Left renal pelvis (tissue), 4 donors: ENCODE measurements at regions not wholly inside any gene's neighbourhood (a gene's known extent, or its start where the extent isn't known, plus 50 kb on each side); places are given as distances from the start of the nearest gene placed in this dataset.
"Not testable (repeated sequence)": the region's sequence is repeated elsewhere in the genome, so short reads cannot be mapped to it uniquely, and the experiment has no call there.

Experiments
- DNase-seq, 4 donors: peaks; one replicate each; pipeline ENCODE4 v3.0.0-alpha.2; 2013; ENCODE audit warnings: low read depth in 4 of 4, low spot score in 3 of 4

GRCh38 chr11:80778432-80778831 lies 1337.6 kb upstream of the TENM4 start:
- no peak for DNase-seq

DNA sequence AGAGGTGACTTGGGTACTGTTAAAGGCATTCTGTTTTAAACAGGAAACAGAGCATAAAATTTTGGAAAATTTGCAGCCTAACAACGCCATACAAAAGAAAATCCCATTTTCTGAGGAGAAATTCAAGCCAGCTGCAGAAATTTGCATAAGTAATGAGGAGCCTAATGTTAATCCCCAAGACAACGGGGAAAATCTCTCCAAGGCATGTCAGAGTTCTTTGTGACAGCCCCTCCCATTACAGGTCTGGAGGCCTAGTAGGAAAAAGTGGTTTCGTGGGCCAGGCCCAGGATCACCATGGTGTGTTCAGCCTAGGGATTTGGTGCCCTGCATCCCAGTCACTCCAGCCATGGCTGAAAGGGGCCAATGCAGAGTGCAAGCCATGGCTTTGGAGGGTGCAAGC lies 1333.1 kb upstream of the TENM4 start:
- no peak for DNase-seq

- no peak for DNase-seq
These were observed 1330.2 kb upstream of the TENM4 start for GRCh38 chr11:80771017-80771416.

DNA sequence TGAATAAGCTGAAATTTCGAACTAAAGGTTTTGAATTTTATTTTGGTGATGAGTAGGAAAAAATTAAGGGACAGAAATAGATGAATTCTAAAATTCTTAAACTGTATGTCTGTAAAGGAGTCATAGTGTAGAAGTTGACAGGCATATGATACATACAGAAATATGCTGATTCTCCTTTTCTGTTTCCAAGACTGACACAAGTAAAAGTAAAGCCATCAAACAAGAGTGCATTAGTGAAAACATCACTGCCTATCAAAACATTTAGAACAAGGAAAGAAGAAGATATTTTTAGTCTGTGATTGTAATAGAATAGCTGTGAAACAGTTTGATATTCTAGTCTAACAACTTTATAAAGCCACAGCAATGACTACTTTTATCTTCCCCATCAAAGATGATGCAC lies 1318.0 kb upstream of the TENM4 start:
- DNase-seq, result no peak

GRCh38 chr11:80748207-80748925 lies 1307.5 kb upstream of the TENM4 start:
- DNase-seq, result no peak

DNA sequence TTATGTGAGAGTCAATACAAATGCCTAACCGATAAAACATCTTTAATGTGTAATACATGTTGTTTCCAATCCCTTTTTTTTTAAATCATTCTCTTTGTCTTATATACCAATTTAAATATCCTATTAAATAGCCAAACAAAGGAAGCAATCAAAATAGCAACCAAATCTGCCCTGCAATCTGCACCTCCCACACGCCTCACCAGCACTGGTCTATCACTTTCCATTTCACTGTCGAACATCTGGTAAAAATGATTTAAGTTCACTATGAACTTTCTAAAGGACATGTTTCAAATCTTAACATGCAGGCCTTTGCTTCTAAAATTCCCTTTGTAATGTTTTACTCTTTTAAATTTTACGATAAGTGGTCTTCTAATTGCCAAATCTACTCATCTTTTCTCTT lies 1305.5 kb upstream of the TENM4 start:
- DNase-seq, result no peak

DNA sequence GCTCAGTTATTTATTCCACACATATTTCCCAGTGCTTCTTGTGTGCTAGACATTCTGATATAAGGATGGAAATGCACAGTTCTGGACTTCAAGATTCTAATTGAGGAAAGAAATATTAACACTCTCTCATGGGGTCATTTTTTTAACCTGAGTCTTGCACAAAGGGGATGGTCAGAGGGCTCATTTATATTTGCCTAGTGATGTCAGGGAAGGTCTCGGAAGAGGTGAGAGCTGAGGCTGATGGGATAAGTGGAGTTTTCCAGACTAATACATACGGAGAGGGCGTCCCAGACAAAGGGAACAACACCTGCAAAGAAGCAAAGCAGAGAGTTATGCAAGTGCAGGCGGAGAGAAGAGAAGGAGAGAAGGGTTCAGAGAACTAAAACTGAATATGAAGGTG lies 1304.6 kb upstream of the TENM4 start:
- no peak for DNase-seq

DNA sequence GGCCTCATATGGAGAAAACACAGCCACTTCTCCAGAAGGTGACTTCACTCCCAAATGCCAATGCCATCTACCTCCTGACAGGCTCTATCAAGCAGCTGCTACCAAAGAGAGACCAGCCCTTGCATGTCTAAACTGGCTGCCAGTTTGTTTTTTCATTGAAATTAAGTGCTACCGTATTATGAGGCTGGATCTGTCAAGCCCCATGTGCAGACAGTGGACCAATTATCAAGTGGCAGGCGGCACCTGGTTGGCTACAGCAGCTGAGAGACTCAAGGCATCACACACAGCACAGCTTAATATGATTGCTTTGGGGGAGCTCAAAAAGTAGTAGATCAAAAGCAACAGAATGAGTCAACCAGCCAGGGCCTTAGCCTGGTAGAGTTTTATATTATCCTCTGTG lies 1293.0 kb upstream of the TENM4 start:
- no peak for DNase-seq

GRCh38 chr11:80733361-80733760 lies 1292.5 kb upstream of the TENM4 start:
- no peak for DNase-seq

DNA sequence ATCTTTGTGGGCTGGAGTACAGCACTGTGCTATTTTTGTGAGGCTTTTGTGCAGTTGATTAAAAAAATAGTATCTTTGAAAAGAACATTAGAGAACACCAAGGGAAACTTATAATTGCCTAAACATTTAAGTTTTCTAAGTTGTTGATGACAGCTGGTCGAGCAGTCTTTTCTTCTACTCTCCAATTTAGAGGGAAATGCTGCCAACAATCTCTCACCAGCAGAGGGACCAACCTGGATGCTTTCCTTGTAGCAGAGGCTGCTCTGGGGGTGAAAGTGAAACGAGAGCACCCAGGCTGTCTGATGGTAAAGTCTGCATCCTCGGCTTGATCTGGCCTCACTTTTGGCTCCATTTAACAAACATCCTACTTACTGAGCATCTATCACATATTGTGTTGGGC lies 1286.5 kb upstream of the TENM4 start:
- no peak for DNase-seq

- no peak for DNase-seq
These were observed 1285.4 kb upstream of the TENM4 start for GRCh38 chr11:80726236-80726635.

DNA sequence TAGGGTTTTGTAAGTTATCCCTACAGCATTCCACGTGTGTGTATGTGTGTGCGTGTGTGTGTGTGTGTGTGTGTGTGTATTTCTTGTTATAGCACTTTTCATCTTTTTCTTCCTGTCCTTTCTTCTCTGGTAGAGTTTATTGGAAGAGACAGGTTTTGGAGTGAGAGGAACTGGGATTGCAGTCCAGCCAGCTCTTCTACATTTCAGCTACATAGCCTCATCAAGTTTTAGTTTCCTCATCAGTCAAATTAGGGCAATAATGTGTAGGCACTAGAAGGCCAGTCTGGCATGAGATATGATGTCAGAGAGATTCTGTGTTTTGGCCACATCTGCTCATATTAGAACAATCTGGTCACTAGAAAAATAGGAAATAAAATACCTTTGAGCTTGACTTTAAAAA lies 1283.5 kb upstream of the TENM4 start:
- DNase-seq, result no peak

- DNase-seq, result no peak
These were observed 1281.8 kb upstream of the TENM4 start for GRCh38 chr11:80722629-80723028.

DNA sequence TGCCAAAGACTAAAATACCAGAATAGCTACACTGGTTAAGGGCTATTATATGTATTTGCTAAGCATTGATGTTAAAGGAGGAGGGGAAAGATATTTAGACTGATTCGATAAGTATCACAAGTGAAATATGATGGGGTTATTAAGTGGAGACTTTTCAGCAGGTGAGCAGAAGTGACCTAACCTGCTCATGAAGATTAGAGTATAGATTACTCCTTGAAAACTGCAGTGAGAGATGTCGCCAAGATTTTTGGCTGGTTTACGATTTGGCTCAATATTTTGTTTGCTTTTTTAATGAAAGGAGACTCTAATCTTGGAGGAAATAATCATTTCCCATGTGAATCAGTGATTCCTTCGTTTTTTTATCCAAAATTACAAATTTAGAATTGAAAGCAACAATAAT lies 1279.5 kb upstream of the TENM4 start:
- no peak for DNase-seq

GRCh38 chr11:80719292-80719646 lies 1278.4 kb upstream of the TENM4 start:
- DNase-seq, result no peak

GRCh38 chr11:80718611-80719291 lies 1277.9 kb upstream of the TENM4 start:
- no peak for DNase-seq

- no peak for DNase-seq
These were observed 1261.4 kb upstream of the TENM4 start for GRCh38 chr11:80702264-80702663.

DNA sequence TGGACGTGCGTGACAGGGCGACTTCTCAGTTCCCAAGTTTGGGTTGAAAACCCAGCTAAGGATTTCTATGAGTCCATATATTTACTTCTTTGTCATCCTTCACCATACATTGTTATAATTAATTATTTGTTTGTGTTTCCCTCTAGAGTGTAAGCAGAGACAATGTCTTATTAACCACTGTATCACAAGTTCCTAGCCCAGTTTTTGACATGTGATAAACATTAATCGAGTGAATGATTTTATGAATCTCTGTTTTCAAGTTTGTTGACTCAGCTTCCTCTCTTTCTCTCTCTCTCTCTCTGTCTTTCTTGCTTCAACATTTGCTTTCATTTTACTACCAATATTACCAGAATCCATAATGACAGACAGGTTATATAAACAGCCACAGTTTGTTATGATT lies 1259.6 kb upstream of the TENM4 start:
- DNase-seq, result no peak

DNA sequence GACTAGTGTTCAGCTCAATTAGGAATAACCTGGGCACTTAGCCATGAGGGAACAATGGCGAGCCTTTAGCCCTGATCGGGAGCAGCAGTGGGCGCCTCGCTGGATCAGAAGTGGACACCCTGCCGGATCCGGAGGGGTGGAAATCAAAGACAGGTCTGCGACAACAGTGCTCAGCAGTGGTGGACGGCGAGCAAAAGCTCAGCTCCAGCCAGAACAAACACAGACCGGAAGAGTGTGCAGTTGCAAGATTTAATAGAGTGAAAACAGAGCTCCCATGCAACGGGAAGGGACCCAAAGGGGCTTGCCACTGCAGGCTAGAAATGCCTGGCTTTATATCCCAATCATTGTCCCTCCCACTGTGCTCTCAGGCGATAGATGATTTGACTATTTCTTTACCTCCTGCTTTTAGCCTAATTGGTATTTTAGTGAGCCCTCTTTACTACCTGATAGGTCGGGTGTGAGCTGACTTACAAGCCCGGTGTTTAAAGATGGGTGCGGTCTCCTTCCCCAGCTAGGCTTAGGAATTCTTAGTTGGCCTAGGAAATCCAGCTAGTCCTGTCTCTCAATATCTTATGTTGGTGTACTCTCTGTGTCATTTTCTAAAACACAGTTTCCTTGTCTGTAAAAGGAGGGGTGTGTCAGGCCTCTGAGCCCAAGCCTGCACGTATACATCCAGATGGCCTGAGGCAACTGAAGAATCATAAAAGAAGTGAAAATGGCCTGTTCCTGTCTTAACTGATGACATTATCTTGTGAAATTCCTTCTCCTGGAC lies 1258.8 kb upstream of the TENM4 start:
- DNase-seq, result not testable (repeated sequence)

DNA sequence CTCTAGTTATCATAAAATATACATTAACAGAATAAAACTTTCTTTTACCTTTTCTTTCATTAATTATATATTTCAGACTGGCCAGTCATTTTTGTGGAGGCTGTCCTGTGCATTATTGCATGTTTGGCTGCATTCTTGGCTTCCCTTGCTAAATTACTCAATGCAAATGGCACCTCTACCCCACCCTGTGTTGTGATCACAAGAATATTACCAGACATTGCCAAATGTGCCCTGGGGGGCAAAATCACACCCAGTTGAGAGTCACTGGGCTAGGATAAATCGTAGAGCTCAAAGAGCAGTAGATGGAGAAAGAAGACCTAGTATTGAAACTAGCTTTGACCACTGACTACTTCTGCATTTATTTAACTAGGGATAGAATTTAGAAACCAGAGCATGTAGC lies 1257.8 kb upstream of the TENM4 start:
- DNase-seq, result no peak

- DNase-seq, result no peak
These were observed 1253.6 kb upstream of the TENM4 start for GRCh38 chr11:80694385-80694784.

- no peak for DNase-seq
These were observed 1247.1 kb upstream of the TENM4 start for GRCh38 chr11:80687941-80688340.
